ENCODE measurements at regions not wholly inside any gene's neighbourhood (a gene's known extent, or its start where the extent isn't known, plus 50 kb on each side); places are given as distances from the start of the nearest gene placed in this dataset.

DNA sequence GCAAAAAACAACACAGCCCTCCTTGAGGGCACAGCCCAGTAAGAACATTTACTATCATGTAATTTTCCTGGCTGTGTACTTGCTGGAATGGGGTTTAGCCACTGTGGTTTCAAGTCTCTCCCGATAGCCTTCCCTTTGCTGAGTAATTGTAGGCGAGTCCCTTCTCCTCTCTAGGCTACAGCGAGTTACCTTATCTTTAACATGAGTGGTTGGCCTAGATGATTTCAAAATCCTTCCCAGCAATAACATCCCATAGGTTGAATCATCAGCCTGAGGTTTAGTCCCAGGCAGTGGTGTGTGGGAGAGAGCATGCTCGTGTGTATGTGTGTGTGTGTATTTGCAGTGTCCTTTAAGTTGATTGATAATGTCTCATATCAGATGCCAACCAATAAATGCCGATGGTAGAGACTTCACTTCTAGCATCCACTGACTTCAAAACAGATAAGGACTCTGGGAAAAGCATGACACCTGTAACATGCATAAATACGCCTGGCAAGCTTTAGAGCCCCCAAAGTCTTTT lies 142.9 kb upstream of the ZMIZ1 start:
- Mint-ChIP-seq H3K27ac (no peak overlapping the region), H3K4me3 (no peak overlapping the region), H3K36me3 (ENCODE audit: low read depth) (no peaks in the 10 kb centered on the region), H3K27me3 (no peaks in the 10 kb centered on the region), H3K4me1 (no peaks in the 10 kb centered on the region), H3K9me3 (no peaks in the 10 kb centered on the region)
- peak; percentile 55 for ATAC-seq (replicated peaks)

DNA sequence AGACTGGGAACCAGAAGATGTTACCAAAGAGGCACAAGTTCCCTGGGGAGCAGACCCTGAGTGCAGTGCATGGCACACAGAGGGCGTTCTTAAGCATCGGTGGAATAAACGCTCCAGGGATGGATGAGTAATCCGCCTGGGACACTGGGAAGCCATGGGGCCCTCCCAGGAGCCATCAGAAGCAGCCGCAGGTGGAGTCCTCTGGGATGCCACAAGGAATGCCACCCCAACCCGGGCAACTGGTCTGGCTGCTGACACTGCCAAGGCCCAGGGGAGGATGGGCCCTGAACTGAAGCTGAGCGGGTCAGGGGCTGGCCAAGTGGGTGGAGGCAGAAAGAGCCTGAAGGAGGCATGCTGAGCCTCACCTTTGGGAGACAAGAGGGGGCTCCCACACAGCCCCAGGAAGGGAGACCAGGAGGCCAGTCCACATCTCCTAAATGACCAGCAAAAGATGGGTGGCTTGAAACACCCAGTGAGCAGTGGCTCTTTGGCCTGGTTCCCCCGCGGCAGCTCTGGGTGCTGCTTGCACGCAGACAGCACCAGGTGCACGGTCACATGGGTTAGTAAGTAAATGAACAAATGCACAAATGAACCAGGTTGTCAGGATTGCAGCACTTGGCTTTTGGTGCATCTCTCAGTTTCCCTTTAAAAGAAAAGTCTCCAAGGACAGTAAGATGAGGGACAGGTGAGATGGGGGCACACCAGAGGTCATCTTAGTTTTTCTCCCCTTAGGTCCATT lies 141.3 kb upstream of the ZMIZ1 start:
- no peaks in the 10 kb centered on the region for H3K9me3 Mint-ChIP-seq
- H3K36me3 Mint-ChIP-seq (ENCODE audit: low read depth) = no peaks in the 10 kb centered on the region
- H3K4me1 Mint-ChIP-seq = no peaks in the 10 kb centered on the region
- no peaks in the 10 kb centered on the region for H3K27me3 Mint-ChIP-seq
- H3K4me3 Mint-ChIP-seq = no peak overlapping the region
- H3K27ac Mint-ChIP-seq = no peak overlapping the region
- ATAC-seq (replicated peaks) = no peak

DNA sequence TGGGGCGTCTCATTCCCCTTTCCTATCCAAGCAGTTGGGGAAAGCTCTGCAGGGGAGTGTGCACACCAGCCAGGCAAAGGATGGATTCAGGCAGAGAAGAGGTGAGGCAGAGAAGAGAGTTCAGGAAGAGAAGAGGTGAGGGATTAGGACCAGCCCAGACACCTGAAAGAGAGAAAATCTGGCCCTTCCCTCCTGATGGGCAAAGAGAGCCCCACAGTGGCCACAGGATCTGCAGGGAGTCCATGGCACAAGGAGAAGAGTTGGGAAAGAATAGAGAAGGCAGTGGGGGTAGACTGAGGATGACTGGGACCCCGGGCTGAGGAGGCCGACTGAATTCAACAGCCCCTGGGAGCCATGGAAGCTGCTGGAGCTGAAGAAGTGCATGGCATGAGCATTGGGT lies 140.4 kb upstream of the ZMIZ1 start:
- Mint-ChIP-seq H3K27me3 (no peaks in the 10 kb centered on the region), H3K4me3 (no peak overlapping the region), H3K4me1 (no peaks in the 10 kb centered on the region), H3K27ac (no peak overlapping the region), H3K36me3 (ENCODE audit: low read depth) (no peaks in the 10 kb centered on the region), H3K9me3 (no peaks in the 10 kb centered on the region)
- no peak for ATAC-seq (replicated peaks)

DNA sequence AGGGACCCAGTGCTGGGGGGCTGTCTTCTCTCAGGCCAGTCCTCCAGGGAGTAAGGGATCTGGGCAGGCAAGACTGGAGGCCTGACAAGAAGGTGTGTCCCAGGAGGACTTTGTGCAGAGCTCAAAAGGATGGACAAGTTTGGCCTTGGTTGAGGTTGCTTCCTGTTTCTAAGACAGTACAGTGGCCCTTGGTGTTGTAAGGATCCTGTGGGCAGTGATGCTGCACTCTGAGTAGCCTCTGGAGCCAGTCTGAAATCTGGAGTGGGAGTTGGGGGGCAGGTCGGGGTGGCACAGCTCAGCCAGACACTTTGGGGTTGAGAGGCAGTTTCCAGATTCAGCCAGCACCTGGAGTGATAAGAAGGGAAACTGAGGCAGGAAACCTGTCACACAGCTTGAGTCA lies 139.2 kb upstream of the ZMIZ1 start:
- H3K9me3 Mint-ChIP-seq = no peaks in the 10 kb centered on the region
- no peaks in the 10 kb centered on the region for H3K27me3 Mint-ChIP-seq
- no peak overlapping the region for H3K4me3 Mint-ChIP-seq
- H3K36me3 Mint-ChIP-seq (ENCODE audit: low read depth) = no peaks in the 10 kb centered on the region
- H3K27ac Mint-ChIP-seq = no peak overlapping the region
- H3K4me1 Mint-ChIP-seq = no peaks in the 10 kb centered on the region
- no peak for ATAC-seq (replicated peaks)

DNA sequence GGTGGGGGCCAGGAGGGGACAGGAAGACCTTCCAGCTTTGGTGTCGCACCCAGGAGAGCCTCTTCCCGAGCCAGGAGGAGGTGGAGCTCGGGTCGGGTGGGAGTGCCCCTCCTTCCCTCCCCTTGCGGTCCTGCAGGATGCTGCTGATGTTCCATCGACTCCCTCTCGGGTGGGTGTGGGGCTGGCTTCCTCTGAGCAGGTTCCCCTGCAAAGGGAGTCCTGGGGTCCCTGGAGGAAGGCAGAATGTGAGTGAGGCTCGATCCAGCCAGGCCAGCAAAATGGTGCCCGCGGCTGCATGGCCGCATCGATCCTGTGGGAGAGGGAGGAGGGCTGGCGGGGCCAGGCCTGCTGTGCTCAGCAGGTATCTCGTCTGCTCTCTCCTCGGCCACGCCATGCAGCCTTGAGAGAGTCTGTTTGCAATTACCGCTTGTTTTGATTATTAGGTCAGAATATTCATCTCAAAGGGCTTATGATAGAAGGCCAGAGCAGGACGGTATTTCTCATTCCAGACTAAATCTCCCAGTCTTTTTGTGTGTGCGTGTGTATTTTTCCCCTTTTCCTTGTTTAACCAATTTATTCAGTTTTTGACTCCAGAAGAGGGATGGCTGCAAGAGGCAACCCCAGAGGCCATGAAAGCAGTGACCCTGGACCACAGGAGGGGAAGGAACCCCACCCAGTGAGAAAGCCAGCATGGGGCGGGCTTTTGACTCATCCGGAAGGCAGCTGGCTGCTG lies 137.3 kb upstream of the ZMIZ1 start:
- H3K27me3 Mint-ChIP-seq = no peaks in the 10 kb centered on the region
- no peaks in the 10 kb centered on the region for H3K36me3 Mint-ChIP-seq (ENCODE audit: low read depth)
- ATAC-seq (replicated peaks) = no peak
- no peaks in the 10 kb centered on the region for H3K4me1 Mint-ChIP-seq
- no peak overlapping the region for H3K27ac Mint-ChIP-seq
- no peak overlapping the region for H3K4me3 Mint-ChIP-seq
- H3K9me3 Mint-ChIP-seq = no peaks in the 10 kb centered on the region

DNA sequence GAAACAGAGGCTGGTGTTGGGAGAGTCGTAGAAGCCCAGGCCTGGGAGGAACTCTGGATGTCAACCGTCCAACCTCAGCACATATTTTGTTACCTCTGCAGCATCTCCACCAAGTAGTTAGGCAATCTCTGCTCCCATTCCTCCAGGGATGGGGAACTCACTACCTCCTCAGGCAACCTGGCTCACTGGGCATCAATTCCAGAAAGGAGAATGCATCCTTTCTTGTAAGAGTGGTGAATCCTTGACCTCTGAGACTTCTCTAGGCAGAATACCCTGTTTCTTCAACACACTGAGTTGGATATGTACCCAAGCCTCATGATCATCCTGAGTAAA lies 136.7 kb upstream of the ZMIZ1 start:
- no peak overlapping the region for H3K4me3 Mint-ChIP-seq
- no peak for ATAC-seq (replicated peaks)
- no peaks in the 10 kb centered on the region for H3K27me3 Mint-ChIP-seq
- no peaks in the 10 kb centered on the region for H3K9me3 Mint-ChIP-seq
- no peak overlapping the region for H3K27ac Mint-ChIP-seq
- no peaks in the 10 kb centered on the region for H3K36me3 Mint-ChIP-seq (ENCODE audit: low read depth)
- H3K4me1 Mint-ChIP-seq = no peaks in the 10 kb centered on the region

DNA sequence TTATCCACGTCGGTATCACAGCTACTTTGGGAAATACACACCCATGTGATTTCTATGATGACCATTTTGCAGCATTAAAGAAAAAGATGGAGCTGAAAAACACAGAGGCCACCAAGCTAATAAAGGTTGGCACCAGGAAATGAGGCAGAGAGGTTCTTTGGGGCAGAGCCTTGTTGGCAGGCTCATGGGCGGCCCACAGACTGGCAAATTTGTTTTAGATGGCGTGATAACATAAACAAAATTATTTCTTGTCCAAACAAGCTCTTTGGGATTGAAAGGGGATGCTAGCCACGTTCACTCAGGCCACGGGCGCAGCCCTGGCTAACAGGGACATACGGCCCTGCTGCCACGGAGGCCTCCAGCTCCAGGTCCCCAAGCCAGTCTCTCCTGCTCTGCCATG lies 135.9 kb upstream of the ZMIZ1 start:
- ATAC-seq (replicated peaks) = no peak
- no peak overlapping the region for H3K4me3 Mint-ChIP-seq

DNA sequence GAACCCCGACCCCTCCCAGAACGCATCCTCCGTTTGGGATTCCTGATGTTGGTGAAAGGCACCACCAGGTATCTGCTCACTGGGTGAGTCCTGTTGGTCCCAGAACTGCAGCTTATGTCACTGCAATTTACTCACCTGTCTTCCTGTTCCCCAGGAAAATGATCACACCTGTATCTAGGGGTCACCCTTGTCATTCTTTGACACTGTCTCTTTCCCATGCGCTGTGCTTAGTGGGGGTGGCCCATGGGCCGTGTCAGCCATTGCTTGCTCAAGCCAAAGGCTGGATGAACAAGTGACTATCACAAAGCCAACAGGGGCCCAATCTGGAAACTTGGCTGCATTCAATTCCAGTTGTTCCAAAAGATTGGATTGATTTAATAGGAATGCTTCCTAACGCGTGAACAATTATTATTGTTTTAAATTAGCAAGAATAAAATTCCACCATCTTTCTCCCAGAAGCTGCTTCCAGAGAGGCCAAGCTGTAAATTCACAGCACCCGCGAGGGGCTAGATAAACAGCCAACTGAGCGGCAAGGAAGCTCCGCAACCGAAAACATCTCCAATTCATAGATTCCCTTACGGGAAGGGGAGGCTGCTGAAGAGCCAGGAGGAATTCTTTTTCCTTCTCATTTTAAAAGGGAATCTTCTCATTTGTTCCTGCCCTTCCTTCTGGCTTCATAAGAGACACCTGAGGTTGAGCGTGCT lies 134.8 kb upstream of the ZMIZ1 start:
- no peaks in the 10 kb centered on the region for H3K27me3 Mint-ChIP-seq
- H3K27ac Mint-ChIP-seq = no peak overlapping the region
- no peak for ATAC-seq (replicated peaks)
- H3K9me3 Mint-ChIP-seq = no peaks in the 10 kb centered on the region
- no peak overlapping the region for H3K4me3 Mint-ChIP-seq
- no peaks in the 10 kb centered on the region for H3K4me1 Mint-ChIP-seq
- H3K36me3 Mint-ChIP-seq (ENCODE audit: low read depth) = no peaks in the 10 kb centered on the region

More for the DNA sequence above, 135.9 kb upstream of the ZMIZ1 start:
- H3K9me3 Mint-ChIP-seq = no peaks in the 10 kb centered on the region
- no peaks in the 10 kb centered on the region for H3K36me3 Mint-ChIP-seq (ENCODE audit: low read depth)
- H3K27ac Mint-ChIP-seq = no peak overlapping the region
- H3K4me1 Mint-ChIP-seq = no peaks in the 10 kb centered on the region
- no peaks in the 10 kb centered on the region for H3K27me3 Mint-ChIP-seq

DNA sequence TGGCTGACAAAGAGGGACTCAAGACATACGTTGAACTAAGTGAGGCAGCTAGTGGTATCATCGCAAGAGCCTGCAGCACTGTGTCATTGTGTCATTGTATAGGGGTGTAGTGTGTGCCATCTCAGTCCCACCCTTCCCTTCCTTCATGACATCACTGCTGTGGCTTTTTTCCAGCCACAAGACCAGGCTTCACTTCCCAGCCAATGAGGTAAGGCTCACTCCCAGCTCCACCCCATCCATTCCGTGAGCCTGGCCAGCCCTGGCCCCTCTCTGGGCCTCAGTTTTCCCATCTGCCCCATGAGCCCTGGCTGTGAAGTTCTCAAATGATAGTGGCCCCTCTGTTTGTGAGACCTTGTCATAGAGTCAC lies 134.3 kb upstream of the ZMIZ1 start:
- H3K4me3 Mint-ChIP-seq = no peak overlapping the region
- H3K27me3 Mint-ChIP-seq = no peaks in the 10 kb centered on the region

DNA sequence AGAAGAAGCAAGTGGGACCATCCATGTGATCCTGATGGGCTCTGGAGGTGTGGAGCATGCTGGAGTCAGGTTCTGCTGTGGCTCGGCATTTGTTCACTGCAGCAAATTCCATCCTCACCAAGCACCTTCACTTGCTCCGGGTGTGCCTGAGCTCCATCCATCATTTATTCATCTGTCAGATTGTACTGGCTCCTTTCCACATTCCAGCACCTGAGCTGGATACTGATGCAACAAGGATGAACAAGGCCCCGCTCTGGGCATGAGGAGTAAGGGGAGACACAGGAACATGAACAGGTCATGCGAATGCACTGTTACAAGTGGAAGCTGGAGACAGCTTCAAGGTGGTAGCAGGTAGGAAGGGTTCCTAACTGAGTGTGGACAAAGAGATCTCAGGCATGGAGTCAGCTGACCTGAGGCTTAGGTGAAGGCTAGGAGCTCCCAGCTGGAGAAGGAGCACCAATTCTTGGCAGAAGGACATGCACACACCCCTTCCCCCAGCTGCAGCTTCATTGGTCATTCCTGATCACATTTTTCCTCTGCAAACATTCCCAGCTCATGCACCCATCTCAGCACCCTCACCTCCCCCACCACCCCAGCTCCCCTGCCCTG lies 133.7 kb upstream of the ZMIZ1 start:
- no peak for ATAC-seq (replicated peaks)
- no peaks in the 10 kb centered on the region for H3K27me3 Mint-ChIP-seq
- no peaks in the 10 kb centered on the region for H3K36me3 Mint-ChIP-seq (ENCODE audit: low read depth)
- H3K4me1 Mint-ChIP-seq = no peaks in the 10 kb centered on the region
- no peaks in the 10 kb centered on the region for H3K9me3 Mint-ChIP-seq
- H3K27ac Mint-ChIP-seq = no peak overlapping the region
- no peak overlapping the region for H3K4me3 Mint-ChIP-seq

More for the DNA sequence above, 134.3 kb upstream of the ZMIZ1 start:
- Mint-ChIP-seq H3K4me1 (no peaks in the 10 kb centered on the region), H3K27ac (no peak overlapping the region), H3K36me3 (ENCODE audit: low read depth) (no peaks in the 10 kb centered on the region), H3K9me3 (no peaks in the 10 kb centered on the region)
- ATAC-seq (replicated peaks) = no peak

DNA sequence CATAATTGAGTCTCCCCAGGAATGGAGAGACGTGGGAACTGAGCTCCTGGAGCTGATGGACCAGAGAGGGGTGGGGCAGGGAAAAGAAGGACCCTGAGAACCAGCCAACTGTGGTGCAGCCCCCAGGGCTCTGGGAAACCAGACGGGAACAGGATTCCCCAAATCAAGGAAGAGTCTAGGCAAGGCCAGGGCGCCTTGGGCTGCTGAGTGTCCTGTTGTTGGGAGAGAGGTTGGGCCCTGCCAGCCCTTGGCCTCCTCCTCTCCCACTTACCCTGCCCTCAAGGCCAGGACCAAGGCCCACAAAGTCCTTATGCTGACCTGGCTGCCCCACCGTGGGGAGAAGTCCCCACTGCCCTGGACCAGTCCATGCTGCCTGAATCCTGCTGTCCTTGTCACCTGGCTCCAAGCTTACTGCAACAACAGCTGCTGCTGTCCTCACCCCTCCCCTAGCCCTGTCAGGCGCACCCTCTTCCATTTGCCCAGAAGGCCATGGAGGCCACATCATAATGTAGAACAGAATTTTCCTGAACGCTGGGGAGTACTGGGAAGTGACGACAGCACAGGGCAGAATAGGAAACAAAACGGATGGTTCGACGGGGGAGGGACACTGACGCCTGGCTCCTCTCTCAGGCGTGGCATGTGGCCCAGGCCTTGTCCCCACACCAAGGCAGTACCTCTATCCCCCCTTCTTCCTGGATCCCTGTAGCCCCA lies 132.9 kb upstream of the ZMIZ1 start:
- Mint-ChIP-seq H3K9me3 (no peaks in the 10 kb centered on the region), H3K27ac (no peak overlapping the region), H3K27me3 (no peaks in the 10 kb centered on the region), H3K4me1 (no peaks in the 10 kb centered on the region), H3K36me3 (ENCODE audit: low read depth) (no peaks in the 10 kb centered on the region), H3K4me3 (no peak overlapping the region)
- ATAC-seq (replicated peaks) = no peak

DNA sequence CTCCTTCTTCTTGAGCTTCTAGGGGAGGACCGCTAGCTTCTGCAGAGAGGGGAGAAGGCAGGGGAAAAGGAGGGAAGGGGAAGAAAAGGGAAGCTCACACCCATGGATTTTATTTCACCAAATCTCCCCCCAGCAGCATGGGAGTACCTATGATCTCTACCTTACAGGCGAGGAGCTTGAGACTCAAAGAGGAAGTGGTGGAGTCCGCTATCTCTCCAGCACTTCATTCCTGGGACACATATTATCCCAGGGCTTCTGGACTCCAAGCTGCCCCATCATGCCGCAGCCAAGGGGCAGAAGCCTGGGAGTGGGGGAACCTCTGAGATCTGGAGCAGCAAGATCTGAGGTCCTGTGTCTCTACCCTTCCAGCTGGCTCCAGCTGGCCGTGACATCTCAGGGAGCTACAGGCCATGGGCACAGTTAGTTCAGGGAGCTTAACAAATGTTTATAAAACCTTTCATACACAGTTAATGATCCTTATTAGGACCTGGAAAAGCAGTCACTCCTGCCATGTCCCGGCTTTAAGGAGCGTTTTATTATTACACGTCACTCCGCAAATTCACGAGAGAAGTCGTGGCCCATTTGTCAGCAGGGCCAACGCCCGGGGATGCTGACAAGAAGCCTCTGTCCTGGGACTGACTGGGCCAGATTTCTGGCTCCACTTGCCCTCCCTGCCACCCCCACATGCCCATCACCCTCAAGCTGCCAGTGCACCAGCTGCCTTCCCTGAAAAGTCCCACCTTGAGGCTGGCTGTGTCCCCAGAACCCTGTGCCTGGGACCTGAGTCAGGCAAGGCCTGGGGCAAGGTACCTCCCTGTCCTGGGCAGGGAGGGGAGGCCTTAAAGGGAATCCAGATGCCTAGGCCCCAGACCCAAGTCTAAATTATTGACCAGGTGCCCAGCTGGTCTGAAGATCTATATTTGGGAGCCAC lies 132.1 kb upstream of the ZMIZ1 start:
- no peaks in the 10 kb centered on the region for H3K27me3 Mint-ChIP-seq
- ATAC-seq (replicated peaks) = no peak
- H3K4me1 Mint-ChIP-seq = no peaks in the 10 kb centered on the region
- H3K9me3 Mint-ChIP-seq = no peaks in the 10 kb centered on the region
- no peak overlapping the region for H3K27ac Mint-ChIP-seq
- no peak overlapping the region for H3K4me3 Mint-ChIP-seq
- no peaks in the 10 kb centered on the region for H3K36me3 Mint-ChIP-seq (ENCODE audit: low read depth)

DNA sequence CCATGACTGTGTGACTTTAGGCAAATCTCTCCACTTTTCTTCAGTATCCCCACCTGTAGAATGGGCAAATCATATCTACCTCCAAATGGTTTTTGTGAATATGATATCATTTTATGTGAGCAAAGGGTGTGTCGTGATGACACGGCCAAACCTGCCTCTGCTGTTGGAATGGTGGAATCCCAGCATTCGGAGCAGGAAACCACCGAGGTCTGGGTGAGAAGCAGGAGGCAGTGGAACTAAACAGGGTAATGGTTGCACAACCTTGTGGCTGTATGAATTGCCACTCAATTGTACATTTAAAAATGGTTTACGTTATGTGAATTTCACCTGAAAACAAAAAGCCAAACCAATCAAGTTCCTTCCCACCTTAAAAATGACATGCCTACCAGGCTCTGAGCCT lies 131.4 kb upstream of the ZMIZ1 start:
- no peaks in the 10 kb centered on the region for H3K27me3 Mint-ChIP-seq
- no peak for ATAC-seq (replicated peaks)
- H3K27ac Mint-ChIP-seq = no peak overlapping the region
- no peaks in the 10 kb centered on the region for H3K4me1 Mint-ChIP-seq
- no peaks in the 10 kb centered on the region for H3K36me3 Mint-ChIP-seq (ENCODE audit: low read depth)
- no peak overlapping the region for H3K4me3 Mint-ChIP-seq
- no peaks in the 10 kb centered on the region for H3K9me3 Mint-ChIP-seq

Measured in activated T-helper 17 cell treated with anti-CD3 and anti-CD28 coated beads, Interleukin-2, amount 50 U/mL, for 72 hours (primary cell).